ENCODE measurements at regions not wholly inside any gene's neighbourhood (a gene's known extent, or its start where the extent isn't known, plus 50 kb on each side); places are given as distances from the start of the nearest gene placed in this dataset.

- H3K27ac ChIP-seq, result no peak overlapping the region
- H3K36me3 ChIP-seq, result no peaks in the 10 kb centered on the region
- no peaks in the 10 kb centered on the region for H3K27me3 ChIP-seq
- intact Hi-C loops (cut with DNase I), result no loop called here
- H3K4me1 ChIP-seq, result no peaks in the 10 kb centered on the region
- ATAC-seq (no peak), DNase-seq (no peak)
- H3K9me3 ChIP-seq, result peaks cover 0 to 10% (median 0%) of the 10 kb centered on the region in 12 donors
- no peak for TF ChIP-seq CTCF (IDR thresholded peaks at IDR 0.05)
- TF ChIP-seq POLR2A (IDR thresholded peaks at IDR 0.05), result no peak
- no peak overlapping the region for H3K4me3 ChIP-seq
These were observed 257.4 kb downstream of the HTR1B start for GRCh38 chr6:77205936-77206335.

- intact Hi-C loops (cut with DNase I), result no loop called here
These were observed 258.7 kb downstream of the HTR1B start for GRCh38 chr6:77204555-77204954.

GRCh38 chr6:77183447-77183846 is 279.8 kb downstream of the HTR1B start:
- ATAC-seq (no peak), DNase-seq (no peak)
- no peak for TF ChIP-seq POLR2A (IDR thresholded peaks at IDR 0.05)
- no peak for TF ChIP-seq CTCF (IDR thresholded peaks at IDR 0.05)
- H3K27me3 ChIP-seq, result no peaks in the 10 kb centered on the region
- no peak overlapping the region for H3K4me3 ChIP-seq
- H3K9me3 ChIP-seq, result peaks cover 0 to 13% (median 0%) of the 10 kb centered on the region in 12 donors
- intact Hi-C loops (cut with DNase I), result no loop called here
- no peak overlapping the region for H3K27ac ChIP-seq
- no peaks in the 10 kb centered on the region for H3K4me1 ChIP-seq
- H3K36me3 ChIP-seq, result no peaks in the 10 kb centered on the region
- whole genome bisulfite sequencing, 4 donors, result 80 to 88% (median 84%) methylated on average over 3 of the region's 3 CpGs

More at GRCh38 chr6:77204555-77204954, 258.7 kb downstream of the HTR1B start:
- H3K36me3 ChIP-seq, result no peaks in the 10 kb centered on the region
- no peak overlapping the region for H3K27ac ChIP-seq
- DNase-seq (no peak), ATAC-seq (no peak)
- no peak overlapping the region for H3K4me3 ChIP-seq
- 91 to 96% (median 94%) methylated on average over 1 of the region's 1 CpG for WGBS, 4 donors
- TF ChIP-seq CTCF (IDR thresholded peaks at IDR 0.05), result no peak
- no peak for TF ChIP-seq POLR2A (IDR thresholded peaks at IDR 0.05)
- H3K4me1 ChIP-seq, result no peaks in the 10 kb centered on the region
- peaks cover 0 to 10% (median 0%) of the 10 kb centered on the region in 12 donors for H3K9me3 ChIP-seq
- H3K27me3 ChIP-seq, result no peaks in the 10 kb centered on the region

GRCh38 chr6:77181749-77182148 is 281.5 kb downstream of the HTR1B start:
- DNase-seq (no peak), ATAC-seq (no peak)
- Histone ChIP-seq H3K27ac (no peak overlapping the region), H3K36me3 (no peaks in the 10 kb centered on the region), H3K9me3 (peaks cover 0 to 9% (median 0%) of the 10 kb centered on the region in 12 donors), H3K4me3 (no peak overlapping the region), H3K4me1 (no peaks in the 10 kb centered on the region), H3K27me3 (no peaks in the 10 kb centered on the region)
- no peak for TF ChIP-seq CTCF (IDR thresholded peaks at IDR 0.05)
- TF ChIP-seq POLR2A (IDR thresholded peaks at IDR 0.05), result no peak
- 77 to 84% (median 81%) methylated on average over 3 of the region's 3 CpGs for whole genome bisulfite sequencing, 4 donors
- intact Hi-C loops (cut with DNase I), result no loop called here
